SK-N-SH (cell line): ENCODE measurements at regions not wholly inside any gene's neighbourhood (a gene's known extent, or its start where the extent isn't known, plus 50 kb on each side); places are given as distances from the start of the nearest gene placed in this dataset.

Source experiments
- EP300 ChIP-seq, 2 experiments: IDR thresholded peaks; 2 replicates each; pipeline versions ENCODE4 v1.4.0 to v1.6.1; 2012; ENCODE audit warnings: borderline replicate concordance in 1 of 2, low read depth in 1 of 2, low read length in 1 of 2
- FOXM1 ChIP-seq: IDR thresholded peaks from 2 replicates; pipeline ENCODE4 v1.4.0; 2012; ENCODE audit warnings: low read depth, mild to moderate bottlenecking
- RAD21 ChIP-seq: IDR thresholded peaks from 2 replicates; pipeline ENCODE4 v1.6.1; 2012; ENCODE audit warnings: mild to moderate bottlenecking, low read length
- TF ChIP-seq, protein P1 (sequence below): fragments of 200-600 bp; sonication (generic); IDR thresholded peaks from 2 replicates; pipeline ENCODE4 v1.6.1; 2017; ENCODE audit warnings: antibody characterized with exemption, mild to moderate bottlenecking, moderate library complexity
- TF ChIP-seq, protein P2 (sequence below): IDR thresholded peaks from 2 replicates; pipeline ENCODE4 v1.6.1; 2012; ENCODE audit warnings: mild to moderate bottlenecking, low read depth, low read length, moderate library complexity
- TF ChIP-seq, protein P3 (sequence below): IDR thresholded peaks from 2 replicates; pipeline ENCODE4 v1.4.0; 2012; ENCODE audit warnings: low read depth

DNA sequence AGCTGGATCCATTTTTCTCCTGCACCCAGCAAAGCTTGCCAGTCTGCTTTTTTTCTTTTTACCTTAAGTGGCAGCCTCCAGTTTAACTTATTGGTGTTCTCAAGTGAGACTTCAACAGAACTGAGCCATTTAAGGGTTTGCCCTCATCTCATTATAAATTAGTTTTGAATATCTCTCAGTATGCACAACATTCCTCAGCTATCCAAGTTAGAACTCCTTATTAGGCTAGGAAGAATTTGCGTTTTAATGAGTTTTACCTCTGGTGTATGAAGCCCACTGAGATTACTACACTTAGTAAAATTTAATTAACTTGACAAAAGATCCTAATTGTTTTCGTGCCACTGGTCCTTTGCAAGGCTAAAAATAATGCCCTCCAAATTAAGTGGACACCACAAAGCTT is 232.4 kb downstream of the CDH11 start:
- TF ChIP-seq EP300 (IDR thresholded peaks at IDR 0.05; ENCODE audit: borderline replicate concordance in 1 of 2, low read depth in 1 of 2, low read length in 1 of 2), result no peak
- no peak for TF ChIP-seq RAD21
- TF ChIP-seq, protein P1, sequence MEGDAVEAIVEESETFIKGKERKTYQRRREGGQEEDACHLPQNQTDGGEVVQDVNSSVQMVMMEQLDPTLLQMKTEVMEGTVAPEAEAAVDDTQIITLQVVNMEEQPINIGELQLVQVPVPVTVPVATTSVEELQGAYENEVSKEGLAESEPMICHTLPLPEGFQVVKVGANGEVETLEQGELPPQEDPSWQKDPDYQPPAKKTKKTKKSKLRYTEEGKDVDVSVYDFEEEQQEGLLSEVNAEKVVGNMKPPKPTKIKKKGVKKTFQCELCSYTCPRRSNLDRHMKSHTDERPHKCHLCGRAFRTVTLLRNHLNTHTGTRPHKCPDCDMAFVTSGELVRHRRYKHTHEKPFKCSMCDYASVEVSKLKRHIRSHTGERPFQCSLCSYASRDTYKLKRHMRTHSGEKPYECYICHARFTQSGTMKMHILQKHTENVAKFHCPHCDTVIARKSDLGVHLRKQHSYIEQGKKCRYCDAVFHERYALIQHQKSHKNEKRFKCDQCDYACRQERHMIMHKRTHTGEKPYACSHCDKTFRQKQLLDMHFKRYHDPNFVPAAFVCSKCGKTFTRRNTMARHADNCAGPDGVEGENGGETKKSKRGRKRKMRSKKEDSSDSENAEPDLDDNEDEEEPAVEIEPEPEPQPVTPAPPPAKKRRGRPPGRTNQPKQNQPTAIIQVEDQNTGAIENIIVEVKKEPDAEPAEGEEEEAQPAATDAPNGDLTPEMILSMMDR, result no peak
- TF ChIP-seq, protein P2, sequence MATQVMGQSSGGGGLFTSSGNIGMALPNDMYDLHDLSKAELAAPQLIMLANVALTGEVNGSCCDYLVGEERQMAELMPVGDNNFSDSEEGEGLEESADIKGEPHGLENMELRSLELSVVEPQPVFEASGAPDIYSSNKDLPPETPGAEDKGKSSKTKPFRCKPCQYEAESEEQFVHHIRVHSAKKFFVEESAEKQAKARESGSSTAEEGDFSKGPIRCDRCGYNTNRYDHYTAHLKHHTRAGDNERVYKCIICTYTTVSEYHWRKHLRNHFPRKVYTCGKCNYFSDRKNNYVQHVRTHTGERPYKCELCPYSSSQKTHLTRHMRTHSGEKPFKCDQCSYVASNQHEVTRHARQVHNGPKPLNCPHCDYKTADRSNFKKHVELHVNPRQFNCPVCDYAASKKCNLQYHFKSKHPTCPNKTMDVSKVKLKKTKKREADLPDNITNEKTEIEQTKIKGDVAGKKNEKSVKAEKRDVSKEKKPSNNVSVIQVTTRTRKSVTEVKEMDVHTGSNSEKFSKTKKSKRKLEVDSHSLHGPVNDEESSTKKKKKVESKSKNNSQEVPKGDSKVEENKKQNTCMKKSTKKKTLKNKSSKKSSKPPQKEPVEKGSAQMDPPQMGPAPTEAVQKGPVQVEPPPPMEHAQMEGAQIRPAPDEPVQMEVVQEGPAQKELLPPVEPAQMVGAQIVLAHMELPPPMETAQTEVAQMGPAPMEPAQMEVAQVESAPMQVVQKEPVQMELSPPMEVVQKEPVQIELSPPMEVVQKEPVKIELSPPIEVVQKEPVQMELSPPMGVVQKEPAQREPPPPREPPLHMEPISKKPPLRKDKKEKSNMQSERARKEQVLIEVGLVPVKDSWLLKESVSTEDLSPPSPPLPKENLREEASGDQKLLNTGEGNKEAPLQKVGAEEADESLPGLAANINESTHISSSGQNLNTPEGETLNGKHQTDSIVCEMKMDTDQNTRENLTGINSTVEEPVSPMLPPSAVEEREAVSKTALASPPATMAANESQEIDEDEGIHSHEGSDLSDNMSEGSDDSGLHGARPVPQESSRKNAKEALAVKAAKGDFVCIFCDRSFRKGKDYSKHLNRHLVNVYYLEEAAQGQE, result no peak
- TF ChIP-seq, protein P3, sequence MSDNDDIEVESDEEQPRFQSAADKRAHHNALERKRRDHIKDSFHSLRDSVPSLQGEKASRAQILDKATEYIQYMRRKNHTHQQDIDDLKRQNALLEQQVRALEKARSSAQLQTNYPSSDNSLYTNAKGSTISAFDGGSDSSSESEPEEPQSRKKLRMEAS, result no peak
- TF ChIP-seq FOXM1, result no peak
